Endodermal cell (in vitro differentiated cells): ENCODE measurements at regions not wholly inside any gene's neighbourhood (a gene's known extent, or its start where the extent isn't known, plus 50 kb on each side); places are given as distances from the start of the nearest gene placed in this dataset.
A peak's percentile ranks its signal among the peaks of the same experiment; 100 is the strongest.

ENCODE experiments used
- DNase-seq: peaks from one replicate; pipeline ENCODE4 v3.0.0-alpha.2; 2017
- H3K27ac ChIP-seq: 2 replicates; pipeline ENCODE4 v1.5.1; 2013; ENCODE audit warnings: mild to moderate bottlenecking, low read depth, low read length, moderate library complexity
- H3K27me3 ChIP-seq: 2 replicates; pipeline ENCODE4 v1.6.1; 2013; ENCODE audit warnings: mild to moderate bottlenecking, low read length, moderate library complexity; ENCODE audit not compliant: insufficient read depth, control insufficient read depth, poor library complexity, severe bottlenecking
- H3K36me3 ChIP-seq: 2 replicates; pipeline ENCODE4 v1.7.0; 2013; ENCODE audit warnings: mild to moderate bottlenecking, low read length, moderate library complexity; ENCODE audit not compliant: control insufficient read depth, insufficient read depth
- H3K4me1 ChIP-seq: one replicate; pipeline ENCODE4 v1.7.0; 2013; ENCODE audit warnings: low read length; ENCODE audit not compliant: control insufficient read depth, insufficient read depth
- H3K4me3 ChIP-seq: 2 replicates; pipeline ENCODE4 v1.5.1; 2013; ENCODE audit warnings: mild to moderate bottlenecking, low read length, moderate library complexity
- H3K9ac ChIP-seq: 2 replicates; pipeline ENCODE4 v1.6.1; 2013; ENCODE audit warnings: mild to moderate bottlenecking, low read length, moderate library complexity; ENCODE audit not compliant: poor library complexity, severe bottlenecking; ENCODE audit errors: extremely low read depth
- H3K9me3 ChIP-seq: 2 replicates; pipeline ENCODE4 v1.6.1; 2013; ENCODE audit warnings: mild to moderate bottlenecking, low read length, moderate library complexity; ENCODE audit not compliant: control insufficient read depth
- H3K27ac Mint-ChIP-seq: 2 replicates; pipeline ENCODE4 v1.8.0; 2020; ENCODE audit warnings: mixed read lengths
- H3K27me3 Mint-ChIP-seq: 2 replicates; pipeline ENCODE4 v1.8.0; 2021; ENCODE audit warnings: mild to moderate bottlenecking, mixed read lengths; ENCODE audit not compliant: insufficient read depth
- H3K36me3 Mint-ChIP-seq: 2 replicates; pipeline ENCODE4 v1.8.0; 2020; ENCODE audit warnings: low read depth, mixed read lengths
- H3K4me1 Mint-ChIP-seq: 2 replicates; pipeline ENCODE4 v1.8.0; 2020; ENCODE audit warnings: mixed read lengths
- H3K4me3 Mint-ChIP-seq: 2 replicates; pipeline ENCODE4 v1.8.0; 2020; ENCODE audit warnings: mild to moderate bottlenecking, moderate library complexity, mixed read lengths
- H3K9me3 Mint-ChIP-seq: 2 replicates; pipeline ENCODE4 v1.8.0; 2020; ENCODE audit warnings: mild to moderate bottlenecking, mixed read lengths
- WGBS, 2 experiments: methylation state at CpG; one replicate each; pipeline versions ENCODE4 v1.1.5 to v1.1.7; 2013; ENCODE audit warnings: missing lambda C conversion rate in 2 of 2, mixed read lengths in 1 of 2; ENCODE audit not compliant: insufficient coverage in 1 of 2, insufficient read length in 1 of 2; 5-methylcytosine and 5-hydroxymethylcytosine counted together
- TF ChIP-seq, protein P1 (sequence below): fragments of 200-600 bp; sonication (generic); conservative IDR thresholded peaks from 2 replicates; pipeline ENCODE4 v1.5.0; 2021; ENCODE audit warnings: antibody characterized with exemption, mild to moderate bottlenecking

DNA sequence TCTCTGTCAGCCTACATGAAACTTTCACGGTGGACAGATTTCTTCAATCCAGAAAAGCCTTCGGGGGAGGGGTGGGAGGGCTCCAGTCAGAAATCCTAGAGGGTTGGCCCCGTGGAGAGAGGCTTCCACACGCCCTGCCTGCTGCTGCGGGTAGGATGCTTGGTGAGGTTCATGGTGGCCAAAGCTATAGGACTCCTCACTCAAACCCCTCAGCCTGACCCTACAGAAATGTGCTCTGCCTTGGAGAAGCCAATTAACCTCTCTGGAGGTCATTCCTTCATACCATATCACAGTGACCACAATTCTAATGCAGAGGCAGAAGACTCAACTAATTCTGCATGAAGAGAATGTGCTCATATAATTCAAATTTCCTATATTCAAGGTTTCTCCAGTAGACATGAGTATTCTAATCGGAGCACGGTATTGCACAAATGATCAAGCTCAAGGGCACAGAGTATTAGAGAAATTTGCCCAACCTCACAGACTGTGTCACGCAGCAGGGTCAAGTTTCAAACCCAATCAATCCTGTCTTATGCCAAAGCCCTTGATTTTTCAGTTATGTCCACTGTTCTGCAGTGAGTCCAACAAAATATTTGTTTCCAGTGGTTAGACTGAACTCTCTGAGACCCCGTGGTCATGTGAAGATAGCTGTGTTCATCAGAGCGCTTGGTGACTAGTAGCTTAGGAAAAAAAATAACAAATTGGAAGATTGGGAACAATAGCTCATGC, 104.8 kb downstream of the TOMM20 start:
- Histone ChIP-seq H3K27me3 (no peaks in the 10 kb centered on the region), H3K9ac (no peak overlapping the region), H3K36me3 (no peaks in the 10 kb centered on the region), H3K27ac (no peak overlapping the region), H3K4me1 (no peaks in the 10 kb centered on the region), H3K9me3 (peaks cover 4% of the 10 kb centered on the region), H3K4me3 (no peak overlapping the region)
- DNase-seq = no peak
- WGBS, 2 experiments = 90 to 92% methylated on average over 7 to 10 of the region's 10 CpGs
- H3K27me3 Mint-ChIP-seq = no peaks in the 10 kb centered on the region
- H3K36me3 Mint-ChIP-seq = peaks cover 1% of the 10 kb centered on the region
- TF ChIP-seq, protein P1, sequence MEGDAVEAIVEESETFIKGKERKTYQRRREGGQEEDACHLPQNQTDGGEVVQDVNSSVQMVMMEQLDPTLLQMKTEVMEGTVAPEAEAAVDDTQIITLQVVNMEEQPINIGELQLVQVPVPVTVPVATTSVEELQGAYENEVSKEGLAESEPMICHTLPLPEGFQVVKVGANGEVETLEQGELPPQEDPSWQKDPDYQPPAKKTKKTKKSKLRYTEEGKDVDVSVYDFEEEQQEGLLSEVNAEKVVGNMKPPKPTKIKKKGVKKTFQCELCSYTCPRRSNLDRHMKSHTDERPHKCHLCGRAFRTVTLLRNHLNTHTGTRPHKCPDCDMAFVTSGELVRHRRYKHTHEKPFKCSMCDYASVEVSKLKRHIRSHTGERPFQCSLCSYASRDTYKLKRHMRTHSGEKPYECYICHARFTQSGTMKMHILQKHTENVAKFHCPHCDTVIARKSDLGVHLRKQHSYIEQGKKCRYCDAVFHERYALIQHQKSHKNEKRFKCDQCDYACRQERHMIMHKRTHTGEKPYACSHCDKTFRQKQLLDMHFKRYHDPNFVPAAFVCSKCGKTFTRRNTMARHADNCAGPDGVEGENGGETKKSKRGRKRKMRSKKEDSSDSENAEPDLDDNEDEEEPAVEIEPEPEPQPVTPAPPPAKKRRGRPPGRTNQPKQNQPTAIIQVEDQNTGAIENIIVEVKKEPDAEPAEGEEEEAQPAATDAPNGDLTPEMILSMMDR = no peak
- H3K9me3 Mint-ChIP-seq = peaks cover 13% of the 10 kb centered on the region
- H3K27ac Mint-ChIP-seq = no peak overlapping the region
- H3K4me1 Mint-ChIP-seq = no peaks in the 10 kb centered on the region
- no peak overlapping the region for H3K4me3 Mint-ChIP-seq

DNA sequence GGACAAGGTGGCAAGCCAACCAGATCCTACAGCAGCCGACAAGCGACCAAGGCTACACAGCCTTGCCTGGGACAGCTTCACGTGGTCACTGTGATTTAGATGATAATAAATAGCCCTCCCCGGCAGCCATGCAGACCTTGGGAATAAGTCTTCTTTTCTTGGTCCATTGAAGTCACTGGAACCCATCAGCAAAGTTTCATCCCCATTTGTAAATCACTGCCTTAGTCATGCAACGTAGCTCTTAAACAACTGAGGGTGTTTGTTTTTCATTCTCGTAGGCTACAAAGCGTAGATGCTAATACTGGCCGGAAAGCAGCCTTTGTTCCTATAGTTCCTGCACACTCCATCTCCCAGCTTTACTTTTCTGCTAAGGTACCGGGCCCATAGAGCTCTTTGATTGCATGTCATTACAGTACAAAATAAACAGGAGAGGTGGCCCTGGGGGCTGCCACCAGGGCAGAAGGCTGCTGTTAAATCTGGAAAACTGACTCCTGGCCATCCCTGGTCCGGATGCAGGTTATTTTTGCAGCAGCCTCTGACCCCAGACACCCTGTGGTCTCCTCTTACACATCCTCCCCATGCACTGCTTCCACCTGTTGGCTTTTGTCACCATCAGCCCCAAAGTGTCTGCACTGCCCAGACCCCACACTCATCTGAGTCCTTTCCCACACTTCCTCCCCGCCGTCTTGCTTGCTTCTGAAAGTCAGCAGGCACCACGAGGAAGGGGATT, 105.5 kb downstream of the TOMM20 start:
- Histone ChIP-seq H3K4me1 (no peaks in the 10 kb centered on the region), H3K9me3 (peaks cover 4% of the 10 kb centered on the region), H3K36me3 (no peaks in the 10 kb centered on the region), H3K4me3 (no peak overlapping the region), H3K9ac (no peak overlapping the region), H3K27ac (no peak overlapping the region), H3K27me3 (no peaks in the 10 kb centered on the region)
- H3K36me3 Mint-ChIP-seq = no peaks in the 10 kb centered on the region
- no peak overlapping the region for H3K4me3 Mint-ChIP-seq
- peaks cover 2% of the 10 kb centered on the region for H3K27me3 Mint-ChIP-seq
- peaks cover 11% of the 10 kb centered on the region for H3K9me3 Mint-ChIP-seq
- no peaks in the 10 kb centered on the region for H3K4me1 Mint-ChIP-seq
- WGBS, 2 experiments = 82 to 86% methylated on average over 11 to 13 of the region's 13 CpGs
- H3K27ac Mint-ChIP-seq = no peak overlapping the region
- TF ChIP-seq, protein P1 = no peak
- peak; percentile 47 for DNase-seq

DNA sequence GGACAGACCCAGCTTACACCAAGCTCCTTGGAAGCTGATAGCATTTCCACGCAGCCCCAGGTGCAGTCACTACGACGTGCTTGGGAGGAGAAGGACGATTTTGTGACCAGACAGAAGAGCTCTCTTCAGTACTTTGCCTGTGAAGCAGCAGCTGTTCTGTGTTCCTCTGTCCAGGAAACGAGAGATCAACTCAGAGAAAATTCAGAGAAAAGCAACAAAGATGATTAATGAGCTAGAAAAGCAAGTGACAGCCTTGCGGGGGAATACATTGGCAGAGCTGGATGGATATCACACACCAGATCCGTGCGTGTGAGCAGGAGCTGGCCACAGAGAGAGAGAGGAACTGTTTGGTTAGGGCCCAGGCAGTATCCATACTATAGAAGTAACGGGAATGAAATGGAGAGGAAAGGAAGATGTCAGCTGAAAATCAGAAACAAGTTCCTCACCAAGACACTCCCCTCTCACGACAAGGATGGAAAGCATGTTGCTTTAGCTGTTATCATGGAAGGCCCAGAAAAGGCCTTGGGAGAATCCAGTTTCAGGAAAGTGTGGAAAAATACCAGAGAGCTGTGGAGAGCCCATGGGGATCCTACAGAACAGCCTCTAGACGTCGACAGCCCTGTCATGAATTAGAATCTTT, 106.2 kb downstream of the TOMM20 start:
- Histone ChIP-seq H3K9me3 (peaks cover 4% of the 10 kb centered on the region), H3K4me1 (no peaks in the 10 kb centered on the region), H3K4me3 (no peak overlapping the region), H3K36me3 (no peaks in the 10 kb centered on the region), H3K9ac (no peak overlapping the region), H3K27ac (no peak overlapping the region), H3K27me3 (no peaks in the 10 kb centered on the region)
- peak; percentile 32 for DNase-seq
- peaks cover 8% of the 10 kb centered on the region for H3K9me3 Mint-ChIP-seq
- H3K4me3 Mint-ChIP-seq = no peak overlapping the region
- H3K4me1 Mint-ChIP-seq = peaks cover 5% of the 10 kb centered on the region
- H3K27me3 Mint-ChIP-seq = peaks cover 2% of the 10 kb centered on the region
- no peaks in the 10 kb centered on the region for H3K36me3 Mint-ChIP-seq
- TF ChIP-seq, protein P1 = no peak
- 83 to 85% methylated on average over 10 to 11 of the region's 12 CpGs for WGBS, 2 experiments
- H3K27ac Mint-ChIP-seq = no peak overlapping the region
